ENCODE measurements at regions not wholly inside any gene's neighbourhood (a gene's known extent, or its start where the extent isn't known, plus 50 kb on each side); places are given as distances from the start of the nearest gene placed in this dataset.

GRCh38 chr10:89921403-89921802 lies 220.0 kb downstream of the KIF20B start:
- no peaks in the 10 kb centered on the region for H3K4me1 Mint-ChIP-seq
- H3K27me3 Mint-ChIP-seq (ENCODE audit: low read depth): peaks cover 3% of the 10 kb centered on the region
- no peak for TF ChIP-seq CTCF (IDR thresholded peaks at IDR 0.05; ENCODE audit: unreplicated experiment in 3 of 3)
- H3K36me3 Mint-ChIP-seq (ENCODE audit: low read depth): no peaks in the 10 kb centered on the region
- no peak overlapping the region for H3K27ac Mint-ChIP-seq
- no peaks in the 10 kb centered on the region for H3K9me3 Mint-ChIP-seq
- no peak overlapping the region for H3K4me3 Mint-ChIP-seq

GRCh38 chr10:89923661-89924060 lies 222.3 kb downstream of the KIF20B start:
- H3K9me3 Mint-ChIP-seq: no peaks in the 10 kb centered on the region
- H3K36me3 Mint-ChIP-seq (ENCODE audit: low read depth): no peaks in the 10 kb centered on the region

GRCh38 chr10:89924261-89924660 lies 222.9 kb downstream of the KIF20B start:
- no peaks in the 10 kb centered on the region for H3K9me3 Mint-ChIP-seq
- no peaks in the 10 kb centered on the region for H3K36me3 Mint-ChIP-seq (ENCODE audit: low read depth)
- peak overlapping the region in 1 of 3 experiments; percentile 30 for H3K27ac Mint-ChIP-seq
- no peak overlapping the region for H3K4me3 Mint-ChIP-seq
- TF ChIP-seq CTCF (IDR thresholded peaks at IDR 0.05; ENCODE audit: unreplicated experiment in 3 of 3): no peak
- no peaks in the 10 kb centered on the region for H3K4me1 Mint-ChIP-seq
- peaks cover 3% of the 10 kb centered on the region for H3K27me3 Mint-ChIP-seq (ENCODE audit: low read depth)

More at GRCh38 chr10:89923661-89924060, 222.3 kb downstream of the KIF20B start:
- no peaks in the 10 kb centered on the region for H3K4me1 Mint-ChIP-seq
- H3K27ac Mint-ChIP-seq: no peak overlapping the region
- no peak for TF ChIP-seq CTCF (IDR thresholded peaks at IDR 0.05; ENCODE audit: unreplicated experiment in 3 of 3)
- no peak overlapping the region for H3K4me3 Mint-ChIP-seq
- peaks cover 3% of the 10 kb centered on the region for H3K27me3 Mint-ChIP-seq (ENCODE audit: low read depth)

GRCh38 chr10:89926736-89927135 lies 225.3 kb downstream of the KIF20B start:
- H3K9me3 Mint-ChIP-seq: no peaks in the 10 kb centered on the region
- no peak overlapping the region for H3K4me3 Mint-ChIP-seq
- no peak overlapping the region for H3K27ac Mint-ChIP-seq
- H3K27me3 Mint-ChIP-seq (ENCODE audit: low read depth): no peaks in the 10 kb centered on the region
- peaks cover 4% of the 10 kb centered on the region for H3K4me1 Mint-ChIP-seq
- no peak for TF ChIP-seq CTCF (IDR thresholded peaks at IDR 0.05; ENCODE audit: unreplicated experiment in 3 of 3)
- H3K36me3 Mint-ChIP-seq (ENCODE audit: low read depth): no peaks in the 10 kb centered on the region

GRCh38 chr10:89929282-89930026 lies 228.1 kb downstream of the KIF20B start:
- Mint-ChIP-seq H3K27ac (peak overlapping the region in 1 of 3 experiments; percentile 61), H3K27me3 (ENCODE audit: low read depth) (no peaks in the 10 kb centered on the region), H3K9me3 (peaks cover 8% of the 10 kb centered on the region), H3K36me3 (ENCODE audit: low read depth) (no peaks in the 10 kb centered on the region), H3K4me1 (peaks cover 4% of the 10 kb centered on the region), H3K4me3 (no peak overlapping the region)
- no peak for TF ChIP-seq CTCF (IDR thresholded peaks at IDR 0.05; ENCODE audit: unreplicated experiment in 3 of 3)

DNA sequence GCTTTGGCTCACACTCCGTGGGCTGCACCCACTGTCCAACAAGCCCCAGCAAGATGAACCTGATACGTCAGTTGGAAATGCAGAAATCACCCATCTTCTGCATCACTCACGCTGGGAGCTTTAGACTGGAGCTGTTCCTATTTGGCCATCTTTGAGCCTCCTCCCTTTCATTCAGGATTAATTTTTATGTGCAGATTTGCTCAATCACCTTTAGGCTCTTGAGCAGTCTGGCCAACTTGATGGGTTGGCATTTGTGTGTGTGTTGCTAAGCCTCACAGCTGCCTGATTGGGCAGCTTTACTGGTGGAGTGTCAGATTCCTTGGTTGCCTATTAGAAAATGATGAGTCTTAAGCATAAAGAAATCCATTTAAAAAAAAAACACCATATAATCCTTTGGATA lies 236.1 kb downstream of the KIF20B start:
- TF ChIP-seq CTCF (IDR thresholded peaks at IDR 0.05; ENCODE audit: unreplicated experiment in 3 of 3): no peak
- Mint-ChIP-seq H3K27me3 (ENCODE audit: low read depth) (no peaks in the 10 kb centered on the region), H3K4me1 (no peaks in the 10 kb centered on the region), H3K36me3 (ENCODE audit: low read depth) (no peaks in the 10 kb centered on the region), H3K27ac (no peak overlapping the region), H3K4me3 (no peak overlapping the region), H3K9me3 (peaks cover 21% of the 10 kb centered on the region)
